Adrenal gland (tissue), 9 donors: ENCODE measurements at regions not wholly inside any gene's neighbourhood (a gene's known extent, or its start where the extent isn't known, plus 50 kb on each side); places are given as distances from the start of the nearest gene placed in this dataset.

Source experiments
- DNase-seq, 7 donors: peaks; one replicate each; pipeline ENCODE4 v3.0.0-alpha.2; 2019 to 2020
- H3K27ac ChIP-seq, 5 donors: fragments of 200-600 bp; sonication (generic) in 4 of 5; 1 replicate in 3 of 5; 2 replicates in 2 of 5; pipeline versions ENCODE4 v1.5.1 to v1.8.0; 2016 to 2020; ENCODE audit warnings: mild to moderate bottlenecking in 1 of 5
- H3K27me3 ChIP-seq: fragments of 200-600 bp; 2 replicates; pipeline ENCODE4 v1.8.0; 2021
- H3K36me3 ChIP-seq, 2 donors: fragments of 200-600 bp; replicated peaks in 1 of 2; 1 replicate in 1 of 2; 2 replicates in 1 of 2; pipeline versions ENCODE4 v1.5.1 to v1.8.0; 2018 to 2022
- H3K4me1 ChIP-seq, 2 donors: fragments of 200-600 bp; replicated peaks in 1 of 2; 1 replicate in 1 of 2; 2 replicates in 1 of 2; pipeline versions ENCODE4 v1.5.1 to v1.8.0; 2018 to 2021
- H3K4me3 ChIP-seq, 4 donors: fragments of 200-600 bp; sonication (generic) in 3 of 4; one replicate each; pipeline ENCODE4 v1.5.1; 2016 to 2018
- H3K9me3 ChIP-seq, 3 donors: fragments of 200-600 bp; sonication (generic) in 1 of 3; replicated peaks in 1 of 3; 1 replicate in 2 of 3; 2 replicates in 1 of 3; pipeline versions ENCODE4 v1.5.1 to v1.8.0; 2016 to 2021
- CTCF ChIP-seq, 6 experiments: fragments of 450-650 bp in 4 of 6; fragments of 200-600 bp in 2 of 6; sonication (generic) in 1 of 6; IDR thresholded peaks; 1 replicate in 5 of 6; 2 replicates in 1 of 6; pipeline versions ENCODE4 v1.5.1 to v1.8.0; 2016 to 2021; ENCODE audit warnings: antibody characterized with exemption in 6 of 6, mild to moderate bottlenecking in 2 of 6, moderate library complexity in 1 of 6
- POLR2A ChIP-seq, 2 donors: fragments of 450-650 bp; IDR thresholded peaks; one replicate each; pipeline ENCODE4 v1.6.1; 2017; ENCODE audit warnings: antibody characterized with exemption in 2 of 2, mild to moderate bottlenecking in 2 of 2, moderate library complexity in 1 of 2
- WGBS, 4 donors: extraction: QIAGEN DNeasy Blood & Tissue Kit in 2 of 4; methylation state at CpG; one replicate each; pipeline versions ENCODE4 v1.1.5 to v1.1.7; 2013 to 2017; 5-methylcytosine and 5-hydroxymethylcytosine counted together
- intact Hi-C, 2 donors: fragments of 100-400 bp; cut with DNase I; formaldehyde crosslinking; loops; one replicate each; pipeline versions ENCODE4 v1.14.1 to v1.15.0; 2022 to 2023
- donor health status: healthy with polysubstance abuse.
- donor health status: Bipolar disorder and iron deficiency.
- donor health status: DM: yes; HTN: yes; CAD: no.
- donor health status: DM: no; HTN: no; CAD: no.
- donor health status: DM: no; HTN: no; CAD: no.

GRCh38 chr18:37754141-37754540 is 188.5 kb upstream of the CELF4 start:
- intact Hi-C loops = no loop called here
- no peak overlapping the region for H3K4me3 ChIP-seq
- H3K27me3 ChIP-seq = no peaks in the 10 kb centered on the region
- H3K9me3 ChIP-seq = no peaks in the 10 kb centered on the region
- H3K4me1 ChIP-seq = no peaks in the 10 kb centered on the region
- no peak overlapping the region for H3K27ac ChIP-seq
- DNase-seq = no peak
- TF ChIP-seq POLR2A (IDR thresholded peaks at IDR 0.05) (no peak), CTCF (IDR thresholded peaks at IDR 0.05) (no peak)
- no peaks in the 10 kb centered on the region for H3K36me3 ChIP-seq

- Histone ChIP-seq H3K27me3 (no peaks in the 10 kb centered on the region), H3K4me1 (no peaks in the 10 kb centered on the region), H3K4me3 (no peak overlapping the region), H3K9me3 (no peaks in the 10 kb centered on the region), H3K27ac (no peak overlapping the region), H3K36me3 (no peaks in the 10 kb centered on the region)
- 66 to 78% (median 69%) methylated on average over 2 of the region's 2 CpGs for WGBS, 4 donors
- intact Hi-C loops = no loop called here
- DNase-seq = no peak
- no peak for TF ChIP-seq POLR2A (IDR thresholded peaks at IDR 0.05)
- TF ChIP-seq CTCF (IDR thresholded peaks at IDR 0.05) = no peak
Observed at GRCh38 chr18:37742436-37742835, 176.8 kb upstream of the CELF4 start.

GRCh38 chr18:37741032-37741623 is 175.5 kb upstream of the CELF4 start:
- H3K4me3 ChIP-seq = no peak overlapping the region
- intact Hi-C loops = no loop called here
- no peaks in the 10 kb centered on the region for H3K27me3 ChIP-seq
- no peak for TF ChIP-seq POLR2A (IDR thresholded peaks at IDR 0.05)
- no peak for TF ChIP-seq CTCF (IDR thresholded peaks at IDR 0.05)
- DNase-seq = no peak
- no peaks in the 10 kb centered on the region for H3K9me3 ChIP-seq
- H3K4me1 ChIP-seq = no peaks in the 10 kb centered on the region
- no peaks in the 10 kb centered on the region for H3K36me3 ChIP-seq
- 63 to 64% (median 64%) methylated on average over 7 of the region's 7 CpGs for WGBS, 4 donors
- no peak overlapping the region for H3K27ac ChIP-seq

- WGBS, 4 donors = 81 to 88% (median 83%) methylated on average over 4 of the region's 4 CpGs
- H3K4me1 ChIP-seq = no peaks in the 10 kb centered on the region
- intact Hi-C loops = no loop called here
- H3K27ac ChIP-seq = no peak overlapping the region
- no peaks in the 10 kb centered on the region for H3K27me3 ChIP-seq
- TF ChIP-seq CTCF (IDR thresholded peaks at IDR 0.05) (no peak), POLR2A (IDR thresholded peaks at IDR 0.05) (no peak)
- H3K9me3 ChIP-seq = no peaks in the 10 kb centered on the region
- no peak for DNase-seq
- H3K4me3 ChIP-seq = no peak overlapping the region
- H3K36me3 ChIP-seq = no peaks in the 10 kb centered on the region
Observed at GRCh38 chr18:37734406-37734805, 168.8 kb upstream of the CELF4 start.
